NB4 (cell line): ENCODE measurements at regions not wholly inside any gene's neighbourhood (a gene's known extent, or its start where the extent isn't known, plus 50 kb on each side); places are given as distances from the start of the nearest gene placed in this dataset.

ENCODE experiments used
- DNase-seq: peaks from one replicate; pipeline ENCODE4 v3.0.0; 2010; ENCODE audit warnings: low read depth
- H3K4me3 ChIP-seq: one replicate; pipeline ENCODE4 v1.5.1; 2011; ENCODE audit warnings: mild to moderate bottlenecking, low read depth, low read length, moderate library complexity
- CTCF ChIP-seq: IDR thresholded peaks from one replicate; pipeline ENCODE4 v1.5.1; 2012; ENCODE audit warnings: low read depth, low read length
- MAX ChIP-seq: IDR thresholded peaks from 2 replicates; pipeline ENCODE4 v1.6.1; 2011; ENCODE audit warnings: low read depth, low read length
- MYC ChIP-seq: IDR thresholded peaks from 2 replicates; pipeline ENCODE4 v1.6.1; 2011; ENCODE audit warnings: low read depth, low read length
- POLR2A ChIP-seq: IDR thresholded peaks from 2 replicates; pipeline ENCODE4 v1.6.1; 2011; ENCODE audit warnings: mild to moderate bottlenecking; ENCODE audit not compliant: insufficient read length; ENCODE audit errors: extremely low read depth

GRCh38 chr16:73483934-73484711 lies 436.2 kb upstream of the ZFHX3 start:
- H3K4me3 ChIP-seq, result no peak overlapping the region
- no peak for DNase-seq
- TF ChIP-seq MYC (no peak), POLR2A (no peak), MAX (no peak), CTCF (no peak)

- no peak for DNase-seq
Observed at GRCh38 chr16:73483076-73483791, 435.3 kb upstream of the ZFHX3 start.

GRCh38 chr16:73482310-73482709 lies 434.4 kb upstream of the ZFHX3 start:
- no peak for TF ChIP-seq MYC
- no peak for TF ChIP-seq POLR2A
- no peak for TF ChIP-seq CTCF
- no peak for TF ChIP-seq MAX
- DNase-seq, result no peak
- H3K4me3 ChIP-seq, result no peak overlapping the region

More at GRCh38 chr16:73483076-73483791, 435.3 kb upstream of the ZFHX3 start:
- TF ChIP-seq POLR2A (no peak), MAX (no peak), CTCF (no peak), MYC (no peak)
- H3K4me3 ChIP-seq, result no peak overlapping the region

GRCh38 chr16:73480381-73480780 lies 432.5 kb upstream of the ZFHX3 start:
- no peak for TF ChIP-seq CTCF
- no peak for TF ChIP-seq POLR2A
- no peak for TF ChIP-seq MAX
- TF ChIP-seq MYC, result no peak
- H3K4me3 ChIP-seq, result no peak overlapping the region
- DNase-seq, result no peak

- no peak overlapping the region for H3K4me3 ChIP-seq
- no peak for DNase-seq
- TF ChIP-seq MAX (no peak), POLR2A (no peak), MYC (no peak)
Observed at GRCh38 chr16:73473713-73474112, 425.8 kb upstream of the ZFHX3 start.

GRCh38 chr16:73464834-73465233 lies 416.9 kb upstream of the ZFHX3 start:
- TF ChIP-seq CTCF (no peak), MAX (no peak), POLR2A (no peak), MYC (no peak)
- no peak overlapping the region for H3K4me3 ChIP-seq
- no peak for DNase-seq
